ENCODE measurements at regions not wholly inside any gene's neighbourhood (a gene's known extent, or its start where the extent isn't known, plus 50 kb on each side); places are given as distances from the start of the nearest gene placed in this dataset.

DNA sequence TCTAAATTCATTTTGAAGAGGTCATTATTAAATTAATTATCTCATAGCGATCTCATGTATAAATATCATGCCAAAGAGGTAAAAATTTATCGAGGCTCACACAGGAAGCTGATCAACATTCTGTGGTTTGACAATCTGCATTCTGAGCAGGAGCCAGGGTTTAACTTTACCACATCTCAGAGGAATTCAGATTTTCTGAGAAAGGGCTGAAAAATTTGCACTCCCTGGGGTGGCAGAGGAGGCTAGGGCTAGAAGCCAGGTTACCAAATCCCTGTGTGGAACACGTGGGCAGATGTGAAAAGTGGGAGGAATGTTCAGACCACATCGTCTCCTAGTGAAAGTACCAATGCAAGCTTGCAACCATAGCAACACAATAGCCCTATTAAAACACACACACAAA is 63.5 kb upstream of the CTLA4 start:
- no peak overlapping the region for H2BK15ac ChIP-seq (ENCODE audit: low read length)
- H3K56ac ChIP-seq (replicated peaks; ENCODE audit: insufficient read length, low read depth, low read length): no peak overlapping the region
- 88% methylated on average over 4 of the region's 4 CpGs; no CpG with 5 or more reads in 1 of the 2 experiments for WGBS, 2 experiments (ENCODE audit: extremely low coverage in 1 of 2, insufficient coverage in 1 of 2, insufficient read length in 1 of 2, insufficient replicate concordance in 2 of 2, low coverage in 1 of 2, low lambda C conversion rate in 2 of 2, missing lambda C conversion rate in 1 of 2)
- peaks cover 2% of the 10 kb centered on the region; the same call in 1 of the 2 replicates for H3K23me2 ChIP-seq (ENCODE audit: low read depth, low read length)
- no peak for DNase-seq (ENCODE audit: low read depth in 1 of 2, low spot score in 2 of 2)
- H2BK20ac ChIP-seq (ENCODE audit: low read length): no peak overlapping the region
- no peak overlapping the region for H2BK12ac ChIP-seq (ENCODE audit: low read depth, low read length)
- no peaks in the 10 kb centered on the region for H3K79me2 ChIP-seq (ENCODE audit: control insufficient read depth in 1 of 2, insufficient read depth in 2 of 2, low read length in 2 of 2)
- TF ChIP-seq RBBP5 (IDR thresholded peaks at IDR 0.05; ENCODE audit: borderline replicate concordance, low read depth, low read length) (no peak), SP1 (IDR thresholded peaks at IDR 0.05; ENCODE audit: low read depth, low read length) (no peak), E2F6 (IDR thresholded peaks at IDR 0.05) (no peak), EP300 (IDR thresholded peaks at IDR 0.05; ENCODE audit: borderline replicate concordance in 1 of 2, low read depth in 2 of 2, low read length in 2 of 2) (no peak)
- no peaks in the 10 kb centered on the region for H3K9me3 ChIP-seq (ENCODE audit: insufficient read depth in 2 of 2, low read depth in 1 of 2, low read length in 1 of 2)
- no peak overlapping the region for H2BK120ac ChIP-seq (replicated peaks; ENCODE audit: low read depth, low read length)
- H3K36me3 ChIP-seq (ENCODE audit: control insufficient read depth in 2 of 4, insufficient read depth in 4 of 4, low read length in 3 of 4): no peaks in the 10 kb centered on the region
- H3K79me1 ChIP-seq (ENCODE audit: low read depth, low read length): no peaks in the 10 kb centered on the region
- no peak overlapping the region for H2AK5ac ChIP-seq (ENCODE audit: low read depth, low read length)
- no peak overlapping the region for H3K14ac ChIP-seq (ENCODE audit: insufficient read length)
- no peaks in the 10 kb centered on the region for H3K27me3 ChIP-seq (replicated peaks in 1 of 4; ENCODE audit: control insufficient read depth in 3 of 4, extremely low read depth in 1 of 4, insufficient read depth in 3 of 4, low read length in 3 of 4)
- ChIA-PET POLR2A (ENCODE audit: partially characterized antibody) (no interaction called here), CTCF (ENCODE audit: partially characterized antibody) (interaction anchor here (1.2 to 1.7 kb wide), 3 partner anchors 12 to 33 kb away, joined by 3 to 9 read pairs (median 3); no protein-coding TSS in a partner anchor)
- H3K4me3 ChIP-seq (ENCODE audit: extremely low read depth in 1 of 4, insufficient read depth in 2 of 4, low read depth in 3 of 4, low read length in 4 of 4): no peak overlapping the region
- no peak overlapping the region for H2AFZ ChIP-seq (ENCODE audit: low read length)
- H3K4me1 ChIP-seq (replicated peaks in 1 of 4; ENCODE audit: control insufficient read depth in 3 of 4, insufficient read depth in 4 of 4, low read length in 3 of 4): peaks cover 0 to 4% (median 0%) of the 10 kb centered on the region in 4 experiments; a peak in 2 of 7 replicates
- no peak overlapping the region for H3K4ac ChIP-seq (replicated peaks; ENCODE audit: insufficient read length, low read depth, low read length)
- no peak overlapping the region for H3K18ac ChIP-seq (ENCODE audit: extremely low read depth, low read length)
- H3K9ac ChIP-seq (replicated peaks in 1 of 4; ENCODE audit: extremely low read depth in 1 of 4, low read depth in 3 of 4, low read length in 3 of 4): no peak overlapping the region
- H3K23ac ChIP-seq (ENCODE audit: insufficient read length): no peak overlapping the region
- H4K20me1 ChIP-seq (replicated peaks in 1 of 2; ENCODE audit: control insufficient read depth in 1 of 2, insufficient read depth in 2 of 2, low read length in 2 of 2): no peaks in the 10 kb centered on the region
- no peak overlapping the region for H4K91ac ChIP-seq (replicated peaks; ENCODE audit: insufficient read length, low read length)
- no peak overlapping the region for H4K5ac ChIP-seq (ENCODE audit: insufficient read length, low read depth, low read length)
- H3K4me2 ChIP-seq (ENCODE audit: insufficient read depth in 1 of 2, low read depth in 2 of 2, low read length in 2 of 2): no peak overlapping the region
- H2BK5ac ChIP-seq (ENCODE audit: low read depth, low read length): no peak overlapping the region
- H4K8ac ChIP-seq (ENCODE audit: extremely low read depth, insufficient read depth, low read length): no peak overlapping the region
- H3K27ac ChIP-seq (ENCODE audit: low read depth, low read length): no peak overlapping the region
- FAIRE-seq: no peak

Measured in H1 (cell line).